ENCODE measurements at regions not wholly inside any gene's neighbourhood (a gene's known extent, or its start where the extent isn't known, plus 50 kb on each side); places are given as distances from the start of the nearest gene placed in this dataset.

DNA sequence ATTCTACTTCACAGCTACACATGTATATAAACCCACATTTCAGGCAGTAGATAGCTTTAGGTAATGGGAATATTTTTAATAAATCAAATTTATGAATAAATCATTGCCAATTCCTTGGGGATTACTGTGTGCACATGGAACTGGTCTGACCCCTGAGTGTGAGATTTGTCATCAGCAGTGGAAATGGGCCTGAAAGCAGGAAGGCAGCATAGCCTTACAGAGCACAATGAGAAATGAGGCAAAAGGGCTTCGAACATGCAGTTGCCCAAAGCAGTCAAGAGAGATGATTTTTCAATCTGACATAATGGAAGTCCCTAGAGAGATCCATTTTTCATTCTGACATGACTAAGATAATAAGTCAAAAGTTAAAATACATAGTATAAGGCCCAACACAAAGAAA lies 599.2 kb downstream of the TUSC7 start:
- TF ChIP-seq, protein P1, sequence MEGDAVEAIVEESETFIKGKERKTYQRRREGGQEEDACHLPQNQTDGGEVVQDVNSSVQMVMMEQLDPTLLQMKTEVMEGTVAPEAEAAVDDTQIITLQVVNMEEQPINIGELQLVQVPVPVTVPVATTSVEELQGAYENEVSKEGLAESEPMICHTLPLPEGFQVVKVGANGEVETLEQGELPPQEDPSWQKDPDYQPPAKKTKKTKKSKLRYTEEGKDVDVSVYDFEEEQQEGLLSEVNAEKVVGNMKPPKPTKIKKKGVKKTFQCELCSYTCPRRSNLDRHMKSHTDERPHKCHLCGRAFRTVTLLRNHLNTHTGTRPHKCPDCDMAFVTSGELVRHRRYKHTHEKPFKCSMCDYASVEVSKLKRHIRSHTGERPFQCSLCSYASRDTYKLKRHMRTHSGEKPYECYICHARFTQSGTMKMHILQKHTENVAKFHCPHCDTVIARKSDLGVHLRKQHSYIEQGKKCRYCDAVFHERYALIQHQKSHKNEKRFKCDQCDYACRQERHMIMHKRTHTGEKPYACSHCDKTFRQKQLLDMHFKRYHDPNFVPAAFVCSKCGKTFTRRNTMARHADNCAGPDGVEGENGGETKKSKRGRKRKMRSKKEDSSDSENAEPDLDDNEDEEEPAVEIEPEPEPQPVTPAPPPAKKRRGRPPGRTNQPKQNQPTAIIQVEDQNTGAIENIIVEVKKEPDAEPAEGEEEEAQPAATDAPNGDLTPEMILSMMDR (IDR thresholded peaks at IDR 0.05 in 8 of 11, conservative IDR thresholded peaks at IDR 0.05 in 3 of 11): no peak
- TF ChIP-seq POLR2A (IDR thresholded peaks at IDR 0.05) (no peak), POLR2AphosphoS5 (IDR thresholded peaks at IDR 0.05) (no peak)

Measured in spleen (tissue), 7 donors.